NCI-H2196 treated with DMSO at 0.1 percent for 48 hours (cell line): ENCODE measurements at regions not wholly inside any gene's neighbourhood (a gene's known extent, or its start where the extent isn't known, plus 50 kb on each side); places are given as distances from the start of the nearest gene placed in this dataset.
"Not testable (repeated sequence)": the region's sequence is repeated elsewhere in the genome, so short reads cannot be mapped to it uniquely, and the experiment has no call there.

Experiments
- DNase-seq: peaks from one replicate; lab custom pipeline; 2025; ENCODE audit not compliant: unreplicated experiment; lab: John Stamatoyannopoulos, UW

- no peak for DNase-seq
Measured at GRCh38 chr6:170199716-170200115, 91.2 kb downstream of the DLL1 start.

DNA sequence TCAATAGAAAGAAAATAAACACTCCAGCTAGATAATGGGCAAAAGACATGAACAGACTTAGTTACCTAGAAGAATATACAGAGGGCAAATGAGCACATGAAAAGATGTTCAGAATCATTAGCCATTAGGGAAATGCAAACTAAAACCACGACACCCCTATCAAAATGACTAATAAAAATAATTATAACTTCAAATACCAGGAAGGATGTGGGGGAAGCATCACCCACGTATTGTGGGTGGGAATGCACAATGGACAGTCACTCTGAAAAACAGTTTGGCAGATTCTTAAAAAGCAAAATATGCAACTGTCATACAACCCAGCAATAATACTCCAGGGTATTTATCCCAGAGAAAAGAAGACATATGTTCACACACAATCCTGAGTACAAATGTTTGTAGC lies 92.6 kb downstream of the DLL1 start:
- DNase-seq: no peak

GRCh38 chr6:170193326-170193821 lies 97.5 kb downstream of the DLL1 start:
- DNase-seq: no peak

GRCh38 chr6:170192905-170193304 lies 98.0 kb downstream of the DLL1 start:
- DNase-seq: no peak

DNA sequence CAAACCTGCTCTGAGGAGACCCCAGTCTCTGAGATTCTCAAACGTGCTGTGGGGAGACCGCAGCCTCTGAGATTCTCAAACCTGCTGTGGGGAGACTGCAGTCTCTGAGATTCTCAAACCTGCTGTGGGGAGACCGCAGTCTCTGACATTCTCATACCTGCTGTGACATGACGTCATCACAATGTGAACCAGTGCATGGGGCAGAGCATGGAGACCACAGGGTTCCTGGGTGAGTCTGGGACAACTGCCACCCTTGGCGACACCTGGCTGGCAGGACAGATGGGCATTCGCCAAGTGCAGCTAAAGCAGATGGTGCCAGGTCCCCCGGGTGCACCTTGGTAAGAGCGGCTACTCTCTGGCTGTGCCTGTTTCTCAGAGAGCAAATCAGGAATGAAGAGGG lies 98.8 kb downstream of the DLL1 start:
- not testable (repeated sequence) for DNase-seq

DNA sequence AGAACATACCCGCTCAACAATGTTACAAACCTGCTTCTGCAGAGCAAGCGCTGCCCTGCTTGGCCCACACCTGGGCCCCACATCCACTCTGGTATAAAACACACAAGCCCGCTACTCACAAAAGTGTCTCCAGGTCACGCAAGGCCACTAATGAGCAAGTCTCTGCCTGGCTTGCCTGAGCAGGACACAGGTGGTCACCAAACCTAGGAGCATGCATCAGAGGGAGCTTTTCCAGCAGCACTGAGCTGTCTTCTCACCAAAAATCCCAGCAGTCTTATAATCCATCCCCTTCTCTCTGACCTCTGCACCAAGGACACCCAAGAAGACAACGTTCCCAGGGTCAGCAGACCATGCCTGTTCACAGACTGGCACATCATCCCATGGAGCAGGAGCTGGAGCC lies 100.8 kb downstream of the DLL1 start:
- DNase-seq: no peak

GRCh38 chr6:170189236-170189635 lies 101.6 kb downstream of the DLL1 start:
- DNase-seq: no peak

DNA sequence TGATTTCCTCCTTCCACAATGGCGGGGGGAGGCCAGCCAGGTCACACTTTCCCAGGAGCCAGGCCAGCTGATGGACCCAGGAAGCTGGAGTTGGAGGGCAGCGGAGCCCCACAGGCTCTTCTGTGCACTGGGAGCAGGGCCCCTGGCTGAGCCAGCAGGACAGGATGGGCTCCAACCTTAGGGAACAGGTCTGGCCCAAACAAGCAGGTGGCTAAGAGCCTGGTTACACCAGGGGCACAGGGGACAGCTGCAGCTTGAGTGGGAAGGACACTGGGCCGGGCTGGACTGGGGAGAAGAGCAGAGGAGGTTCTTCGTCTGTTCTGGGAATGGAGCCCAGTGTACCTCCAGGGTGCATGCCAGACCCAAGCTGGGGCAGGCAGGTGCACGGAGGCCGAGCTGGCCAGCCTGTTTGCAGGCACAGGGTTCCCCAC lies 102.3 kb downstream of the DLL1 start:
- peak; percentile 15 for DNase-seq

GRCh38 chr6:170187669-170188566 lies 103.0 kb downstream of the DLL1 start:
- DNase-seq: no peak

GRCh38 chr6:170186941-170187668 lies 103.8 kb downstream of the DLL1 start:
- DNase-seq: no peak

GRCh38 chr6:170186006-170186935 lies 104.6 kb downstream of the DLL1 start:
- no peak for DNase-seq

- no peak for DNase-seq
Measured at GRCh38 chr6:170185175-170185978, 105.5 kb downstream of the DLL1 start.

DNA sequence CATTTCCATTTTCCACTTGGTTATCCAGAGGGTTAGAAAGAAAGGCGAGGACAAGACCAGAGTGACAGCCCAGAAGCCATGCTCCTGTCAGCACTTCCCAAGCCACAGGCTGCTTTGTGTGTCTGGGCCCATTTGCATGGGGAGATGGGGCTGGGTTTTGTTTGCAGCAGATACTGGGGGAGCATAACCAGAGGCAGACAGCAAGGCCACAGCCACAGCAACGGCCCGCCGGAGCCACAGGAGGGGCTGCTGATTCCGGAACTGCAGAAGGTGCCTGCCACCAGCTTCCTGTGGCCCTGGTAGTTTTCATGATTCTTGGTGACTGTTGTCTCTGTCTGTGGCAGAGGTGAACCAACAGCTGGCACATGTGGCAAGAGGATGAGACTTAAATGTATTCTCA lies 106.6 kb downstream of the DLL1 start:
- no peak for DNase-seq

GRCh38 chr6:170183521-170183920 lies 107.4 kb downstream of the DLL1 start:
- no peak for DNase-seq

GRCh38 chr6:170182781-170183120 lies 108.1 kb downstream of the DLL1 start:
- DNase-seq: no peak

DNA sequence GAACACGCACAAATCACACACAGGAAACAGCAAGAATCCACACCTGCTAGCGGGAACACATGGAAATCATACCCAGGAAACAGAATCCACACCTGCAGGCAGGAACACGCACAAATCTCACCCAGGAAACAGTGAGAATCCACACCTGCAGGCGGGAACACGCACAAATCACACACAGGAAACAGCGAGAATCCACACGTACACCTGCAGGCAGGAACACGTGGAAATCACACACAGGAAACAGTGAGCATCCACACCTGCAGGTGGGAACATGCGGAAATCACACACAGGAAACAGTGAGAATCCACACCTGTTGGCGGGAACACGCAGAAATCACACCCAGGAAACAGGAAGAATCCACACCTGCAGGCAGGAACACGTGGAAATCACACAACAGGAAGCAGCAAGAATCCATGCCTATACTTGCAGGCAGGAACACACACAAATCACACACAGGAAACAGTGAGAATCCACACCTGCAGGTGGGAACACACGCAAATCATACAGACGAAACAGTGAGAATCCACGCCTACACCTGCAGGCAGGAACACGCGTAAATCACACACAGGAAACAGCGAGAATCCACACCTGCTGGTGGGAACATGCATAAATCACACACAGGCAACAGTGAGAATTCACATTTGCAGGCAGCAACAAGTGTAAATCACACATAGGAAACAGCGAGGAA lies 108.6 kb downstream of the DLL1 start:
- DNase-seq: no peak

DNA sequence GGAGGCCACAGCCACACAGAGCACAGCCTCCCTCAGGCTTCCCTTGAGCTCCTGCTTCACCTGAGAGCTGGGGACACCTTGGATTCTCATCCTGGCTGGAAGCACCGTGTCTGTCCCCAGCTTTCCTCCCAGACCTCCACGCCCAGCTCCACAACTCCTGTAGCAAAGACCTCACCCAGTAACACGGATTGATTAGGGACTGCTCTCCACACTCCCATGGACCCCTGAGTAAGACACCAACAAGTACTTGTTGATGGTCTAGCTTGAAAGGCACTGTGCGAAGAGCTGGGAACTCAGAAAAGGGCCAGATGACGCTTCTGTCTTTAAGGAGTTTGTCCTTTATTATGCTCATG lies 109.6 kb downstream of the DLL1 start:
- DNase-seq: no peak

DNA sequence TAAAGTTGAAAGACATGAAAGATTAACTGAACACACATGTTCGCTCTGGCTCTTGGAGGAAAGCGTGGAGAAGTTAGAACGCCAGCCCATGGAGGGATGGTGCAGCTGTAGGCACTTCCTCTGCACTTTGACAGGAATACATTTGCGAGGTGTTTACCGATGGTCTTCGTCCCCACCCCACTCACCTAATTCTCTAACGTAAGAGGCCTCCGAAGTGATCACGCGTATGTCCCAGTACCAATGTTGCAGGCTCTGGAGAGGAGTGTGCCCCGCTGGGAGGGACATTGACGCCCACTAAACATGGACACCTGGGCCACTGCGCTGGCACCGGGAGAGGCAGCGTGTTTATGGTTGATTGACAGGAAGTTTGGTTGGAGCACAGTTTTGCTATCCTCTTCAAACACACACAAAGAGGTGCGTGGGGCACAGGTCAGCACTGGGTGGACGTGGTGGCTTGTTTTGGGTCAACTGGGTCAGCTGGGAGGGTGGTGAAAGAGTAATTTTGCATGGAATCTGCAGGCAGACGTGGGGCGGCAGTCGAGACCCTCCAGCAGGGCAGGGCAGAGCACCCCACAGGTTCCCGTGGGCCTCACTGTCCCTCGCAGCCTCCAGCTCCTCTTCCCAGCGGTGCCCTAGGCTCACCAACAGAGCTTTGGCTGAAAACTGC lies 110.1 kb downstream of the DLL1 start:
- DNase-seq: no peak

DNA sequence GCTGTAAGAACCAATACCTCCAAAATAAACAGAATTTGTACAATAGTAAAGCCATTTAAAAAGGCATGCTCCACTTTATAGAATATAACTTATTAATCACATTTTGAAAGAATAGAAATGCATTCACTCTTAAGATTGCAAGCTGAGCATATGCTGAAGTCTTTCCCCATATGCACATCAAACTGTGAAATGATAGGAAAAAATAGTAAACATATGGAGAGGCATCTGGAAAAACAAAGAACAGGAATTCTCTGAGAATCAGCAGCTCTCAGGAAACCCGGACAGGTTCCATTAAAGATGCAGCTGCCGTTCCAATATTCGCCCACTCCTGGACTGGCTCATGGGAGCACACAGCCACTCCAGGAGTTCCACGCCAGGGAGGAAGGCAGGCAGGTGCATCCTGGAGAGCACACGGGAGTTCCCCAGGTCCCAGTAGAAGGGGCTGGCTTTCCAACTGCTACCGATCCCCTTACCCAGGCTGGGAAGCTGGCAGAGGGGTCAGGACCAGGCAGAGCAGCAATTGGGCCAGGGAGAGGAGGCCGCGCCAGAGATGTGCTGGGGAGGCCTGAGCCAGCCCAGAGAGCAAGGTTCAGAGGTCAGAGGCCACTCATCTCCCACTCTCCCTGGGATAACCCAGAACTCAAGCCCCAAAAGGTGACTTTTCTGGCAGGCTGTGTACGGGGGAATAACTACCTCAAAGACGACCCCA lies 111.1 kb downstream of the DLL1 start:
- no peak for DNase-seq
